GM19395 (cell line): ENCODE measurements at regions not wholly inside any gene's neighbourhood (a gene's known extent, or its start where the extent isn't known, plus 50 kb on each side); places are given as distances from the start of the nearest gene placed in this dataset.

ENCODE experiments used
- ATAC-seq: cut with Tn5 transposase; IDR thresholded peaks from one replicate; pipeline ENCODE4 v1.9.1; 2021; ENCODE audit warnings: mild to moderate bottlenecking, moderate library complexity; ENCODE audit not compliant: unreplicated experiment

DNA sequence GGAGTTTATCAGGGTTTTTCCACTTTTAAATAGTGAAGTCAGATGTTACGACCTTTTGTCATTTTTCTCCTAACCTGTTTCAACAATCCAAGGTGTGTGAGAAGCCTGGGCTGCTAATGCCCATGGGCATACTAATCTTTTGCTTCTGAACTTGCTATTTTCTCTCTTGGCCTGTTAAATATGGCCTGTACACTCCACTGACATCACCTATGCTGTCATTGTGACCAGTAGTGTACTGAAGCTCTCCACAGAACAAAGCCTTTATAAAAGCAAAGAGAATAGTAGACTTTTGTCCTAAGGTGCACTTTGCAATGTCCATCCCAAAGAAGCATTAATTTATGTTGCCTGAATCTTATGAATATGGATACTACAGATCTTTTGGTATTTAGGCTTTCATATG, 1490.5 kb downstream of the STIM2 start:
- ATAC-seq = no peak

DNA sequence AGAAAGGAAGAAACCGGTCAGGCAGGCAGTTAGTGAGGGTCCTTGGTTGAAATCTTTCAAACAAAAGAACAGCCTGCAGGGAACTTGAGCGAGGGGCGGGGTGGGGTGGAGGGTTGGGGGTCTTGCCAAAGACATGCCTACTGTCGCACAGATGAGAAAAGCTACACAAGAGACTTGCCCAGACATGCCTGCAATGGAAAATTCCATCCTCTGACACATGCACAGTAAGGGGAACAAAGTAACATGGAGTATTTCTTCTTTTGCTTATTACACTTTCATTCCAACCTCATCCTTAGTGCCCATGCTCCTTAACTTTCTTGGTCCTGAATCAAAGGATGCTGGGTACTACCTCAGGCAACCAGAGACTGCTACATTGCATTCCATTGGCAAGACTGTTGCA, 1491.2 kb downstream of the STIM2 start:
- no peak for ATAC-seq

DNA sequence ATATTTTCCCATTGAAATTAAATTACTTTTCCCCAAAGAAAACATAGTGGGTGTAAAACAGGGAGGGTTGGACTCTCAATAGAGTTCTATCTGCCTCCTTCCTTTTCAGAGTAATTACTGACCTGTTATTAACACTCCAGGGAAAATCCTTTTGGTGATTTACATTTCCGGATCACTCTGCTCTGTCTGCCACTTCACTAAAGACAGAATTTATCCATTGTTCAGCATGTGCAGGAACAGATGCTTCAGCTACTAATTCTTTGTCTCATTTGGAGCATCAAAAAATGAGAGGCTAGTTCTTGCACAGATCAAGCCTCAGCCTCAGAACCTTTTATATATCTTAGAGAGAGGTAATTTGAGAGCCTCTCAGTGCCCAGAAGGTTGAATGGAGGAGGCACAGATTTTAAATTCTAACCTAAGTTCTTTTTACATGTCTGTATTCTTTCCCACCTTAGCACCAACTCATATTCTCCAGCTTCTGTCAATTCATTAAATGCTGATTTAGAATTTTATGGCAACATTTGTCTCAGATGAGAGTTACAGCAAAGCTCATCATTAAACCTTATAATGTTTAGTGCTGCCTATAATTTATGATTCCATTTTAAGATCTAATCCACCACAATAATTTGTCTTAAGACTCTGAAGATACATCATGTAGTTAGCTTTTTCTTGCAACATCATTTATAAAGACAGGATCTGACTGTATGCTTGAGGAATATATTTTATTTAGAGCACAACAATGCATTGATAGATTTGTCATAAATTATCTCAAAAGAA, 1494.4 kb downstream of the STIM2 start:
- ATAC-seq = no peak

DNA sequence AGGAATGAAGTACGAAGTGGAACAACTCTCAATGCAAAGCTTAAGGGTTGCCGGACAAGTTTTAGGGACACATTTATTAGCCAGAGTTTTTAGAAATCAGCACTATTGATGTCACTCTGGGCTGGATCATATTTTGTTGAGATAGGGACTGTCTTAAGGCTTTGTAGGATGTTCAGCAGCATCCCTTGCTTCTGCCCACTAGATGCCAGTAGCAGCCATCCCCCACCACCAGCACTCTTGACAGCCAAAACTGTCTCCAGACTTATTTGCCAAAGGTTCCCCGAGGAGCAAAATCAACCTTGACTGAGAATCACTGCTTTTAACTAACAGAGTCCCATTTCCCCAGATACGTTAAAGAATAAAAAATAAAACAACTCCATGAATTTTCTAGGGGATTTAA, 1497.3 kb downstream of the STIM2 start:
- ATAC-seq = no peak

DNA sequence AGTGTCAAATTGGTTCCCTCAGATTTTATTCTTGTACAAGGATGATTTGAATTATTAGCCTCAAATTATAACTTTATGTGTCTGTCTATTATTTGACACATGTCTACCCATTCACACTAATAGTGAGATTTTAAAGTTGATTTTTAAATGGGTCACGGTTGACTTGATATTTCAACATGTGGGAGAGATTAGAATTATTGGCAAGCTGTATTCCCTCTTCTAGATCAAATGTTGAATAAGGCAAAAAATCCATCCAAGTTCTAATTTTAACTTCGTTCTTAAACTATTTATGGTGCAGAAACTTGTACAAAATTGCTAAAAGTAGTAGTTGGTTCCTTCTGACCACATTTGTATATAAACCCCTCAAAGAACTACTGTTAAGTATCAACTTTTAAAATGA, 1498.0 kb downstream of the STIM2 start:
- no peak for ATAC-seq

DNA sequence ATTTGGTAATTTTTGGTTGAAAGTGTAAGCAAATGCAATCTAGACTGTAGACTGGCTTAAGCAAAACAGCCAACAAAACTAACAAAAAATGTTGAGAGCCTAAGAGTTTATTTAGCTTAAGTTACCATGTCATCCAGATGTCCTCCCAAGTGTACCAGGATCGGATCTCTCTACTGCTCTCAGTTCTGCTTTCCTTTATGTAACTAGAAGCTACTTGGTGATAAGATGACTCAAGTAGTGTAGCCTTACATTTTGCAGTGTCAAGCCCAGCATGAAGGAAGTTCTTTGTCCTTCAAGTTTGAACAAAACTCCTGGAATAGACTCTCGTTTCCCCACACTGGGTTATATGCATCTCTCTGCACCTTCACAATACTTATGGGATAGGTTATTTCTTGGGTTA, 1500.0 kb downstream of the STIM2 start:
- ATAC-seq = no peak

DNA sequence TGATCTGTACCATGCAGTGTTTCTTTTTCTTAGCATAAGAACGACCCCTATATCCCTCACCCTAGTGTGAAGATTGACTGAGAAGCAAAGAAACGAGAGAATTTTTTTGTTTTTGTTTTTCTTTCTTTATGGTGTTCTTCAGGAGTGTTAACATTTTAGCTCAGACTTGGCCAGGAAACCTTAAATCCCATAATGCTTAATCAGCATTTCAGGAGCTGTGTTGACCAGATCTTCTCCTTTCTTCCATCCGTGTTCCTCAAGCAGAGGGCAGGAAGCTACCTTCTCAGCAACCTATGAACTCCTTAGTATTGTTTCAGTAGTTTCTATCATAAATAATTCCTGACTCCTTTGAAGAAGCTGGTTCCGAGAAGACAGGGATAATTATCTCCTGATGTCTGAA, 1501.5 kb downstream of the STIM2 start:
- no peak for ATAC-seq

DNA sequence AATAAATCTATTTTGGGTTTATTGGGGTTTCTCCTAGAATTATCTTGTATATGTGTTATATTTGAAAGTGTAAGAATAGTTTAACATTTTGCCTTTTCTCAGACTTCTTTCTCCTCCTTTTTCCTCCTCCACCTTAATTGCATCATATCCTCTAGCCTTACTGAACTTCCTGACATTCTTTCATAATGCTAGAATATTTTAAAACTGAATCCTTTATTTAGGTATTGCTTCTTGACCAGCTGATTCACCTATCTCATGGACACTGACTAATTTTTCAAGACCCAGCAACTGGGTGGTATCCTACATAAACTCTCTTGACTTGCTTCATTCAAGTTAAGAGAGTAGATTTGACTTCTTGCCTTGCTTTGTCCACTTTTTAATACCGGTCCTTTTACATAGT, 1508.9 kb downstream of the STIM2 start:
- no peak for ATAC-seq

DNA sequence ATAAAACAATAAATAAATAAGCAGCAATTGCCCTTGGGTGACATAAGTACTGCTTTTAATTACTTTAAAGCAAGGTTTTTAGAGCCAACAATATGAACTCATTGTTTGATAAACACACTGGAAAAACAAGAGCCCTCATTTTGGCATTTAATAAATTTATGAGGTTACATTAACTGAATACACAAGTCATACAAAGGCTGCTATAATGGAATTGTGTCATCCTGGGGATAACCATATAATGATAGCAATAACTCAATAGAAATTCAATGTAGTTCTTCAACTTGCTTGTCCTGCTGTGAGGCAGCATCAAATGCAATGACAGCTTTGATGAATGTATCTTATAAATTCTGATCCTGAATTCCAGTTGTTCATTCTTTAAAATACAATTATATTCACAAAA, 1512.5 kb downstream of the STIM2 start:
- no peak for ATAC-seq

DNA sequence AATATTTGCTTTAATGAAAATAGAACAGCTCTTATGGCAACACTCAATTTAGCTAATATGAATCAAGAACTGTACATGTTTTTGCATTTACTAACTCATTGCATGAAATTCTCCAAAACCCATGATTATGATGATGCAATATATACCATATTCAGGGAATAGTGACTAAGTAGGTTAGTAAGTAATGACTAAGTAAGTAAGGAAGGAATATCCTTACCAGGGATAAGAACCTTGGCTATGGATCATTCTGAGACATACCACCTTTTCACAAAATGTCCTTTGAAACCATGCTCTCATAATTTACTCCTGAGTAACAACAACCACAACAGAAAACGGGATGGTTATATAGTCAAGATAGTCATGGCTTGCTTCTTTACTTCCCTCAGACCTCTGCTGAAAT, 1513.0 kb downstream of the STIM2 start:
- ATAC-seq = no peak

DNA sequence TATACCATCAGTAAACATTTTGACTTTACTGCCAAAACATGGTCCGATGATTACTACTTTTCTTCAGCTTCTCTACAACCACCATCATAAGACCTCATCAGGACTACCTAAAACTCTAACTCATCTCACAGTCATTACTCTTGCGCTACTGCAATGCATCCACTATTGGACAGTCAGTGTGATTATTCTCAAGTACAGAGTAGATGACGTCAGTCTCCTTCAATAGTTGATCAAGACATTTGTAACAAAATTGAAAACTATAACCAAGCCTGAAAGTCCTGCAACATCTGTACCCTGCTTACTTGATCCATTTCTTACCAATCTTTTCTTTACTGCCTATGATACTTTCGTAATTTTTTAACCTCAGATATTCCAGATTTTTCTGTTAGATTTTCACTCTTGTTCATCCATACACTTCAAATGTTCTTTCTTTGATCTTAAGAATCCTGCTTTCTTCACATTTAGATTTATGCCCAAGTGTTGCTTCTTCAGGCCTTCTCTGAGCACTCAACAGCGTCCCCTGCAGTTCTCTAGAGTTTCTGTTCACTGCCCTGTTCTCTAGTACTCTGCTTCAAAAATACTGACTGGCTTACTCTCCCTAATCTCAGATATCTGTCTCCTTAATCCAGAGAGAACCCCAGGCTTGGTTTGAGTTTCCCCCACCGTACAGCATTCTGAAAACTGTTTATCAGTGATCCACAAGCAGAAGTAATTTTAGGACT, 1517.6 kb downstream of the STIM2 start:
- ATAC-seq = no peak

DNA sequence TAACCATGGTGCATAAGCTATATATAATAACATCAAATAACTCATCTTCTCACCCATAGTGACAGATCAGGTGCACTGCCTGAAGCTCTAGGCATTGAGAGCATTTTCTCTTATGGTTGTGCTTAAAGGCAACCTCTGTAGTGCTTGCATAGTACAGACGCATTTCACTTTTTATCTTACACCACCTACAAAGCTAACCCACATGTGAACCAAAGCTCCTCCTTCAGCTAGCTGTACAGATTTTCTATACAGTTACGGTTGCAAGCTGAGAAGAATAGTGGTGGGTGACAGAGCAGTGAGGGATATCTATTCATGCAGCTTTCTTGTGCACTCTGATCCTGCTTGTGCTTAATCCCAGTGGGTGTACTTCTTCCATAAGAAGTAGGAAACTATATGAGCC, 1525.2 kb downstream of the STIM2 start:
- no peak for ATAC-seq

DNA sequence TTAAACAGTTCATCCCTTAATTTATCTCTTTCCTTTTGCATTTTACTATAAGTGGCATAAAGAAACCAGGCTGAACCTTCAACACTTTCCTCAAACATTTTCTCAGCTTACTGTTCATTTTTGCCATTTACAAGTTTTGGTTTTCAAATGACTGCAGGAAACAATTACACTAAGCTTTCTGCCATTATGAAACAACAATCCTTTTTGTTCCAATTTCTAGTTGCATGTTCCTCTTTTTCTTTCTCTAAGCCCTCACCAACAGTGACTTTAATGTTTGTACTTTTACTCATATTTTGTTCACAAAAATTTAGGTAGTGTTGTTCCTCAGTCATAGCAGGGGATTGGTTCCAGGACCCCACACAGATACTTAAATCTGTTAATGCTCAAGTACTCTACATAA, 1526.1 kb downstream of the STIM2 start:
- ATAC-seq = no peak

DNA sequence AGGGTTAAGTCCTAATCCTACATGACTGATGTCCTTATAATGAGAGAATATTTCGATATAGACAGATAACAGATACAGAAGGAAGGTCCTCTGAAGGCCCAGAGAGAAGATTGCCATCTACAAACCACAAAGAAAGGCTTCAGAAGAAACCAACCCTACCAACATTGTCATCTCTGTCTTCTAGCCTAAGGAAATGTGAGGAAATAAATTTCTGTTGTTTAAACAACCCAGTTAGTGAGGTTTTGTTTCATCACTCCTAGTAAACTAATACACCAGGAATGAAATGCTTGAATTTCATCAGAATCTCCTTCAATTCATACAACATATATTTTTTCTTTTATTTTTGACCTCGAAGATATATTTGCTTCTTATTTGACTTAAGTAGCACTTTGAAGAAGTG, 1527.8 kb downstream of the STIM2 start:
- no peak for ATAC-seq

DNA sequence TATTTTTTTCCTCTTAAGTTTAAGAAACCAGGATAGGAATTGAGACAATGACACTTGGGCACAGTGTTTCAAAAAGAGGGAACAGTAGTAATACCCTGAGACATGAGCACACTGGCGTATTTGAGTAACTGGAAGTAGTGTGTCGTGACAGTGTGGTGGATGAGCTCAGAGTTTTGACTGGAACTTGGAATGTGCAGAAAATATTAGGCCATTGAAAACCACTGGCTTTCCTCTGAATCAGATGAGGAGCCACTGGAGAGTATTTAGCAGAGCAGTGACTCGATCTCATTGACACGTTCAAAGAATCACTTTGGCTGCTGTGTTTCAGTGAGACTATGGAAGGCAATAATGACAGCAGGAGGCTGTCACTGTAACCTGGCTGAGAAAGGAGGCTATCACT, 1531.2 kb downstream of the STIM2 start:
- no peak for ATAC-seq

DNA sequence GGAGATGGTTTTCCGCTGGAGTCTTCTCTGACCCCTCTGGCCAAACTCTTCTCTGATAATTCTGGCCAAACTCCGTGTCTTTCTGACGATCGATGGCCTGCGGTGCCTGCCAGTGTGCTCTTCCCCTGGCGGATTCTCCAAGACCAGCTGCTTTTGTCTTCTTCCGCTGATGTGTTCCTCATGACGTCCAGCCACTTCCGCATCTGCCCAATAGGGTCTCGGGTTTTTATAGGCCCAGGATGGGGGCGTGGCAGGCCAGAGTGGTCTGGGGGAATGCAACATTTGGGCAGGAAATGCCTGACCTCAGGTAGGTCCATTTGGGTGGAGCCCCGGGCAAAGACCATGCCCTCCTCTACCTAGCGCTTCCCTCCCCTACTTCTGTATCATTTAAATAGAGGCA, 1542.1 kb downstream of the STIM2 start:
- no peak for ATAC-seq

DNA sequence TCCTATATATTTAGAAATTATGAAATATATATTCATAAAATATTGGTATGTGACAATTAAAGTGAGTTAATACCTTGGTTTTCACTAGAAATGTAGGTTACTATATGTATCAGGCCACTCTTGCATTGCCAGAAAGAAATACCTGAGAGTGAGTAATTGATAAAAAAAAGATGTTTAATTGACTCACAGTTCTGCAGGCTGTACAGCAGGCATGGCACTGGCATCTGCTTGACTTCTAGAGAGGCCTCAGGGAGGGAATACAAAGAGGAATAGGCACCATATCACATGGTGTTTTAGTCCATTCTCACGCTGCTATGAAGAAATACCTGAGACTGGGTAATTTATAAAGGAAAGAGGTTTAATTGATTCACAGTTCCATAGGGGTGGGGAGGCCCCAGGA, 1560.6 kb downstream of the STIM2 start:
- ATAC-seq = no peak

DNA sequence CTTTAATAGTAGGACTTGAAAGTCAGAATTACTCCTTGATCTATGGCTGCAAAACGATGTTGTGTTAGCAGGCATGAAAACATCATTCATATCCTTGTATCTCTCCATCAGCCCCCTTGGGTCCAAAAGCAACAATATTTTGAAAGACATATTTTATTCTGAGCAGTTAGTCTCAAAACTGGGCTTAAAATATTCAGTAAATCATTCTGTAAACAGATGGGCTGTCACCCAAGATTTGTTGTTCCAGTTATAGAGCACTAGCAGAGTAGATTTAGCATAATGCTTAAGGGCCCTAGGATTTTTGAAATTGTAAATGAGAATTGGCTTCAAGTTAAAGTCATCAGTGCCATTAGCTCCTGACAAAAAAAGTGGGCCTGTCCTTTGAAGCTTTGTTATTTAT, 1565.6 kb downstream of the STIM2 start:
- no peak for ATAC-seq

DNA sequence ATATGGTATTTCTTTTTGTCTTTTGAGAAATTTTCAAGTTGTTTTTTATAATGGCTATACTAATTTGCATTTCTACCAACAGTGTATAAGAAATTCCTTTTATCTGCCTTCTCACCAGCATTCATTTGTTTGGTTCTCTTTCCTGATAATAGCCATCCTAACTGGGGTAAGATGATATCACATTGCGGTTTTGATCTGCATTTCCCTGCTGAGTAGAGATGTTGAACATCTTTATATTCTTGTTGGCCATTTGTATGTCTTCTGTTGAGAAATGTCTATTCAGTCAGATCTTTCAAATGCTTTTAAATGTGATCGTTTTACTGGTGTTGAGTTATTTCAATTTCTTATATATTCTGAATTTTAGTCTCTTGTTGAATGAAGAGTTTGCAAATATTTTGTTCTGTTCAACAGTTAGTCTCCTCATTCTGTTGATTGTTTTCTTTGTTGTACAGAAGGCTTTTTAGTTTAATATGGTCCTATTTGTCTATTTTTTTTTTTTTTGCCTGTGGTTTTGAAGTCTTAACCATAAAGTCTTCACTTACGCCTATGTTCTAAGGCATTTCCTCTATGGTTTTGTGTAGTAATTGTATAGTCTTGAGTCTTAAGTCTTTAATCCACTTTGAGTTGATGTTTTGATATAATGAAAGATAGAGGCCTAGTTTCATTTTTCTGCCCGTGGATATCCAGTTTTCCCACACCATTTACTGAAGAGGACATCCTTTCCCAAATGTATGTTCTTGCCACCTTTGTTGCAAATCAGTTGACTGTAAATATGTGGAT, 1566.9 kb downstream of the STIM2 start:
- no peak for ATAC-seq

DNA sequence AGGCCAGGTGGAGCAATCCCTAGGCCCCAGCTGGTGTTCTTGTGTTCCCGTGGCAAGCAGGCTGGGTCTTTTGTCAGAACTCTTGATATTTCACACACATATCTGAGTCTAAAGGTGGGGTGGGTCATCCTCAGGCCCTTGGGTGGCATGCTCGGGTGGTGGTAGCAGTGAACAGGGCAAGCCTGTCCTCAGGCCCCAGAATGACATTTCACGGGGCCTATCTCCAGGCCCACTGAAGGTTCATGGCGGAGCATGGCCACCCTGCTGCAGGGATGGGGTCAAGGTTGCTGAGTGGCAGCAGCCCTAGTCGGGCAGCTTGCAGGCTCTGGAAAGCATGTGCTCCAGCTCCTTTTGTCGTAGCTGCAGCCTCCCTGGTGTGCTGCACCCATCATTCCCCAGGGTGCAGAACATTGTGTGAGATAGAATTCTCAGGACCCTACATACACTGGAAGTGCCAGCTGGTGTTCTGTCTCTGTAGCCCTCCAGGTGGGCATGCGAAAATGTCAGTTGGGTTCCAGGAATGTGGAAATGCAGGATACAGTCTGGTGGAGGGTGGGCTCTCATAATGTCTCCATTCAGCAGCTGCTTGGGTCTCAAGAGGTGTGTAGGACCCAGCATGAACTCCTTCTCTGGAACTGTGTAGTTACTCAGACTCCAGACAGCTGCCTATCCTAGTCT, 1571.8 kb downstream of the STIM2 start:
- no peak for ATAC-seq

DNA sequence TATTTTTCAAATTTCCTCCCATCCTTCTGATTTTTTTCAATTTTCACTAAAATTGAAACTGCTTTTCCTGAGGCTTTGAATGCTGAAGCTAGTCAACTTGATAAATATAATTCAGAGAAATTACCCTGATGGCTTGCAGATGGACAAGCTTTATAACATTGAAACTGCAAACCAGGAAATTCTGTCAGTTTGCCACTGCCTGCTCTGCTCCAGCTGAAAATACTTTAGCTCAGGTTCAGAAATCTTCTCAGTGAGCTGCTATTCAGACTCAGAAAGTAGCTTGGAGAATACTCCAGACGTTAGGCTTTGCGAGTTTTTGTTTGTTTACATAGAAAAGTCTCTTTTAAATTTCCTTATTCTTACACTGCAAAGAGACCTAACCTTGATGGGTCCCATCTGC, 1574.7 kb downstream of the STIM2 start:
- no peak for ATAC-seq
